ENCODE measurements at regions not wholly inside any gene's neighbourhood (a gene's known extent, or its start where the extent isn't known, plus 50 kb on each side); places are given as distances from the start of the nearest gene placed in this dataset.

- TF ChIP-seq, protein P1, sequence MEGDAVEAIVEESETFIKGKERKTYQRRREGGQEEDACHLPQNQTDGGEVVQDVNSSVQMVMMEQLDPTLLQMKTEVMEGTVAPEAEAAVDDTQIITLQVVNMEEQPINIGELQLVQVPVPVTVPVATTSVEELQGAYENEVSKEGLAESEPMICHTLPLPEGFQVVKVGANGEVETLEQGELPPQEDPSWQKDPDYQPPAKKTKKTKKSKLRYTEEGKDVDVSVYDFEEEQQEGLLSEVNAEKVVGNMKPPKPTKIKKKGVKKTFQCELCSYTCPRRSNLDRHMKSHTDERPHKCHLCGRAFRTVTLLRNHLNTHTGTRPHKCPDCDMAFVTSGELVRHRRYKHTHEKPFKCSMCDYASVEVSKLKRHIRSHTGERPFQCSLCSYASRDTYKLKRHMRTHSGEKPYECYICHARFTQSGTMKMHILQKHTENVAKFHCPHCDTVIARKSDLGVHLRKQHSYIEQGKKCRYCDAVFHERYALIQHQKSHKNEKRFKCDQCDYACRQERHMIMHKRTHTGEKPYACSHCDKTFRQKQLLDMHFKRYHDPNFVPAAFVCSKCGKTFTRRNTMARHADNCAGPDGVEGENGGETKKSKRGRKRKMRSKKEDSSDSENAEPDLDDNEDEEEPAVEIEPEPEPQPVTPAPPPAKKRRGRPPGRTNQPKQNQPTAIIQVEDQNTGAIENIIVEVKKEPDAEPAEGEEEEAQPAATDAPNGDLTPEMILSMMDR (IDR thresholded peaks at IDR 0.05), result no peak
- no peak for TF ChIP-seq POLR2A (IDR thresholded peaks at IDR 0.05)
Measured at GRCh38 chr18:71194438-71194837, 905.6 kb downstream of the SOCS6 start.

All from uterus (tissue), 2 donors.